ENCODE measurements at regions not wholly inside any gene's neighbourhood (a gene's known extent, or its start where the extent isn't known, plus 50 kb on each side); places are given as distances from the start of the nearest gene placed in this dataset.

DNA sequence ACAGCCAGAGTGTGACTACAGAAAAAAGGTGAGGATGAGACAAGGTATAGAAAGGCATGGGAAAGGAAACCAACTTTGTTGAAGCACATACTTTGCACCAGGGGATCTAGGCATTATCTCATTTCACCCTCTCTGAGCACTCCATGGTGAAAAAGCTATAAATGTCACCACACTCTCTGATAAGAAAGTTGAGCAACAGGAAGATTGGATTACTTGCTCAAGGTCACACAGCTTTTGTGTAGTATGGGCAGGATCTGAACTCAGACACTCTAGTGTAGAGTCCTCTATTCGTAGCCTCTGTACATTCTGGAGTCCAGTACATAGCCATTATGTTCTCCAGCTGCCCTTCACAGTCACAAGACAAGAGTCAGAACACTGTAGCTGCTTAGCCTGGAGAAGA is 163.4 kb upstream of the SEMA6D start:
- no peak for DNase-seq

DNA sequence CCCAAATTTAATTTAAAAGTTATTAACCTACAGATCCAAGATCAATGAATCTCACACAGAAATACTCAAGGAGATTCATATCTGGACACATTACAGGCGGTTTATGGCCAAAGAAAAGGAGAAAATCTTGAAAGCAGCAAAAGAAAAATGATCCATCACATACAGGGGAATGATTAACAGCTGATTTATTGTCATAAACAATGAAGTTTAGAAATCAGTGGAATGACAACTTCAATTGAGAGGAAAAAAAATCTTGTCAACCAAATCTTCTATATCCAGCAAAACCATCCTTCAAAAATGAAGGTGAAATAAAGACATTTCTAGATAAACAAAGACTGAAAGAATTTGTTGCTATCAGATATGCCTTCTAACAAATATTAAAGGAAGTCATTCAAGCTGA is 156.2 kb upstream of the SEMA6D start:
- no peak for DNase-seq

DNA sequence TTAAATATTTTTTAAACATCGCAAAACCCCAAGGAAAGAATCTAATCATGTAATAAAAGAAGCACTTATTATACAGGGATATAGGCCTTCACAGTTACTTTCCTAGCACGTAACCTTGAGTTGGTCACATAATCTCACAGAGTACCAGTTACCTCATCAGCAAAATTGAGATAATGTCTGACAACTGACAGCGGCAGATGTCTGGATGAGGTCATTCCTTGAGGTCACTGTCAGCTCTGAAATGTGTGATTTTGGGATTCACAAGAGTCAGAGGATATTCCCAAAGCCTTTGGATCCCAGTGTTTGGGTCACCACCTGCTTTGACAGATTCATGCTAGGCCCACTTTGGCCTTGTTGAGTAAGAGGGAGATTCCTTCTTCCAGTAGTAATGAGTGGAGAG is 151.4 kb upstream of the SEMA6D start:
- DNase-seq: no peak

DNA sequence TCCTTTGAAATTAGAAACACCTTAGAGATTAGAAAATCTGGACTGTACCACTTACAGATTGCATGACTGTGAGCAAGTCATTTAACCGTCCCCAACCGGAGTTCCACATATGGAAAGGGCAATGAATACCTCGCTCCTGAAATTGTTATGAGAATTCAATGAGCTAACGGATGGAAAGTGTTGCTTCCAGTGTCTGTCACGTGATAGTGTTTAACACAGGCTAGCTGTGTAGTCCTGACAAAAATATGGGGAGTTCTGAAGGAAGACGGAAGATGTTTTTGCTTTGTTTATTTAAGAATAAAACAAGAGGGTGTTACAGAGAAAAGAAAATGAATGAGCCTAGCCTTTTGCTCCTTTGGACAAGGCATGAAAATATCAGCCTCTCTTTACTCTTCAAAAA is 150.7 kb upstream of the SEMA6D start:
- no peak for DNase-seq

DNA sequence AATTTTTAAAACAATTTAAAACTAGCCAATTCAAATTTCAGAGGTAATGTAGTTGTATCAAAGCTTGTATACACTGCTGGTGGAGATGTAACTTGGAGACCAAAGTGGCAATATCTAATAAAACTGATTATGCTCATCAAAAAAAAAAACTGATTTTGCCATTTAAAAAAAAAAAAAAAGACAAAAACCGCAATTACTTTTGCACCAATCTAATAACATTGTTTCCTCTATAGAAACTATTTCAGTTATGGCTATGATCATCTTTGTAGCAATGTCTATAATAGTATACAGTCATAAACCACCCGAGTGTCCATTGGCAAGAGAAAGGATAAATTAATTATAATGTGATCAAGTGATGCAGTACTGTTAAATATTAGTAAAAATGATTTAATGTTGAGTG is 149.3 kb upstream of the SEMA6D start:
- DNase-seq: no peak

DNA sequence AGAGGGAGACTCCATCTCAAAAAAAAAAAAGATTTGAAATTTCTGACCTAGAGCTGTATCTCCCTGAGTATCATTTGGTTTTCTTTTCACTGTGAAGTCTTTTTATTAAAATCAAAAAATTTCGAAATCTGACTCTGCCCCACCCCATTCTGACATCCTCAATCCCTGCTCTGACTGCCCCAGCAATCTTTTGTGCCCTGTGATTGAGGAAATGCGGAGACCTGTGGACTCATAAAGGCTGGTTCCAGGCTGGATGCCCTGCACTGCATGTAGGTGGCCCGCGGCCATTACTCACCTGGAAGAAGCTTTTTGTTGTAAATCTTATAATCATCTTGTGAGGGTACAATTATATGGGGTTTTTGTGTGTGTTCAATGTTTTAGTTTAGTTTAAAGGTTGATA is 147.3 kb upstream of the SEMA6D start:
- no peak for DNase-seq

DNA sequence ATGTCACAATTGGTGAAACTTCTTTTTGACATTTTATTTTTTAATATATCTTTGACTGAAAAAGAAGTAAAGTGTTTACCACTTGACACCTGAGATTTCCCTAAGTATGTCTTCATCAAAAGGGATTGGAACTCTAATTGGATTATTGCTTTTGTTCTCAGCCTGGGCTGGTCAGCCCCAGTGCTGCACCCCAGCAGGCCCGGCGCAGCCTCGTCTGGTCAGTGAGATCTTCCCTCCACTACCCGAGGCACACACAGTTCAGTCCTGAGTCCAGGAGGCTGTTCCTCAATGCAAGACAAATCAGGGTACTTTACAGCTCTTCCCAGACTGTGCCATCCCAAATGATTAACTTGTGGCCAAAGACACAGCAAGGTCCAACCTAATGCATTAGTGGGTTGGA is 146.9 kb upstream of the SEMA6D start:
- DNase-seq: no peak

DNA sequence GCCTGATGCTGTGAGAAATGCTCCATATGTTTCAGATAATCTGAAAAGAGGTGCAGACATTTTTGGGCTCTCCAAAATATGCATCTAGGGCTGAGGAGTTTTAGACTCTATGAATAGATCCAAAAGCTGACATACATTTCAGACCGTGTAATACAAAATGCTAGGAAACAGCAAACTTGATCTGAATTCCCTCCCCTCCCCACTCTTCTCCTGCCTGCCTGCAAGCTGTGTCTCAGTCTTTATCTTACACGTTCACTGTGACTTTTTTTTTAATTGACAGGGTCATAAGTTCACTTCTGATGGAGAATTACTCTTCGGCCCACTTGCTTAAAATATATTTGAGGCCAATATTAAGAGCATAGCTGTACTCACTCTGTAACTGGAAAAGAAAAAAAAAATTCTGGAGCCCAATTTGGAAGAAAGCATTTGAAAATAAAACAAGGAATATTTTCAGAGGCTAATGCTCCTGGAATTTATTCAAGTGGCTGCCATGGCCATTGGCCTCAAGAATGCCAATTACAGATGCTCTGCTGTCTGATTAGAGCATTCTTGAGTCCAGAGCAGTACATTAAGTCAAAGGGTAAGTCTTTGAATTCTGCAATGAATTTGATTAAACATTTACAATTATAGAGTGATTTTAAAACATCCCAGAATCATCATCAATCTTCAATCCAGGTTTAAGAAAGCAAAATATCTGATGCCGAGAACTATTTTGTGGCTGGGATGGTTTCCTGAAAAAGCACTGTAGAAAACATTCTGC is 146.2 kb upstream of the SEMA6D start:
- DNase-seq: no peak

DNA sequence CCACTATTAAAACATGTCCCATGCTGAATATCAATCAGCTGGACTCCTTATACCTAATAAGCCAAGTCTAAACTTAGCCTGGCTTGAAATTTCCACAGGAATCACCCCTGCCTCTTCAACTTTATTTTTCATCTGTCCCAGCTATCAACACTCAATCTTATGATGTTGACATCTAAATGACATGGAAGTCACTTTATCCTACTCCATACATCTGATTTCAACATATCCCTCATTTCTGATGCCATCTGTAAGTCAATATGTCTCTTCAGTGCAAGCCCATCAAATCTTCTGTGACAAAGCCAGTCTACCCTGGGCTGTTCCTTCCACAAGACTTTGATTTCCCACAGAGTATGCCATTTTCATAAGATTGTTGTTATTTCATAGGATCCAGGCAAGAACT is 143.6 kb upstream of the SEMA6D start:
- no peak for DNase-seq

DNA sequence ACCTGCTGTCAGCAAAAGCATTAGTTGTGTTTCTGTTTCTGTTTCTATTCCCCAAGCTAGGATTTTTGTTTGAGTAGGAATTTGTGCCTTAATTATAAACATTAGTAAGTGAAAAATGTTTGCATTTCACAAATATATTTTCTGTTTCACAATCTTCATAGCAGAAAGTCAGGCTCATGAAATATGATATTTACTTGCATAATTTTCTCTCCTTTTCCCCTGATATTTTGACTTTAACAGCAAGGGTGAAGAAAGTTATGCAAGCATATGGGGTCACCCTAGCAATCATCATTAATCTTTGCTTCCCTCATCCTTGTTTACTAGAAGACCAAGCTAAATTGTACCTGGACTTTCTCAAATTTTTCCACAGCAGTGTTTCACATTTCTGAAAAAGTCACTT is 140.3 kb upstream of the SEMA6D start:
- DNase-seq: no peak

DNA sequence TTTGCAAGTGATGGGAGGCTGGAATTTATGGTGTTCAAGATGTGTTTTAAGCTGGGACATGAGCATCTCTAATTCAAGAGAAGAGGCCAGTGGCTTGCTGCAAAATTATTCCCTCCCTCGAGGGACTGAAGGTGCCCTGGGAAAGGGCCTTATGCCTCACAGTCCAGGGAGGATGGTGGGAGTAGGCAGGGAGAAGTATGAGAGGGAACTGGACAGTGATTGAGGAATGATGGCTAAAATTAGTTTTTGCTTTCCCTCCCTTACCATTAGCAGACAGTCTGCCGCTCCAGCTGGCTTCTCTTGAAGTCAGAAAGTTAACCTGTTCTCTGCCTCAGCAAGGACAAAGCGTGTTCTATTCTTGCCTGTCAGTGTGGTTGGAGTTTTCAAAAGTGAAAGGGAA is 139.8 kb upstream of the SEMA6D start:
- DNase-seq: no peak

DNA sequence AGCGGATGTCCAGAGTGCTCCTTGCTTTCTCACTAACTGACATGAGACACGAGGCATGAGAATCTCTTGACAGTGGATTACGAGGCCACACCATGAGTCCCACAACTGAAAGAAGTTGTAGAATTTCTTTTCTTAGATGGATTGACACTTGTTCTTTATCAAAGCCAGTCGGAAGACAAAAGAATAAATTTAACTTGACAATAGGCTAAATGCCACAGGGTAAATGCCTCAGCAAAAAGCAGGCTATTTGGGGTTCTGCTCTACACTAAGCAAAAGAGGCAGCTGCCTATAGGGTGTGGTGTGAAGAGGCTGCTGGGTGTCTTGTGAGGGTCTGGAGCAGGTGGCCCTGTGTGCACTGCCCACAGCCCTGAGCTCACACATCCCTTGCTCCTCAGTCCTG is 135.1 kb upstream of the SEMA6D start:
- no peak for DNase-seq

DNA sequence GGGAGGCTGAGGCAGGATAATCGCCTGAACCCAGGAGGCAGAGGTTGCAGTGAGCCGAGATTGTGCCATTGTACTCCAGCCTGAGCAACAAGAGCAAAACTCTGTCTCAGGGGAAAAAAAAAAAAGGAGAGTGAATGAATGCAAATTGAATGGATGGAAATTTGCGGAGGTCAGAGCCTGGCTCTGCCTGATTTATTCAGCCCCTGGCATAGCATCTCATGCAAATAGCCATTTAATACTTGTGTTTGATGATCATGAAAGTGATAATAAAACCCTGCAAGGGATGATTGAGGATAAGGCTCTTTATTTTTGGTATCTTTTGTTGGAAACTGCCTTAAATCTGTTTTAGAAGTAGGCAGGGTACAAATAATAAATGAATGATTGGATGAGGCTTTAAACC is 133.0 kb upstream of the SEMA6D start:
- no peak for DNase-seq

DNA sequence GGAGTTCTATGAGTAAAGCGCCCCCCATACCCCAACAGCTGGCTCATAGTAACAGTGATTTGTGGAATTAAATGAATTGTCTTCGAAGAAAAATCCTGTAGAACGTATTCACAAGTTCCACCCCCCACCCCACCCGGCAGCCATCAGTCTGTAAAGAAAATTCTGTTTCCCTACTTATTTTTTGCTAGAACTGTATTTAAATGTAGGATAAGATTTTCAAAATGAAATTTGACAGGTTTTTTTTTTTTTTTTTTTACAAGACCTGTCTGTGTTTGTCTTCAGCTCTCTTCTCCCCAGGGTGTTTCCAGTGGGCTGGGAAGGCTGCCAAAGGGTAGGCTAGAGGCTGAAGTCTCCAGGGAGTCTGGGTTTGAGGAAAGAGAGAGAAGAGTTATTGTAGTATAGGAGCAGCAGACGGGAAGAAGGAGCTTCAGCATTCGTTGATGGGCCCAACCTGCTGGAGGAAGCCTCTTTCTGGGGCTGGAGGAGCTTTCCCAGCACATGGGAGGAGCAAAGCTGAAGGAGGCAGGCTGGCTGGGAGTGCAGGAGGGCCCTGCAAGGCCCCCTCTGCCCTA is 130.6 kb upstream of the SEMA6D start:
- no peak for DNase-seq

DNA sequence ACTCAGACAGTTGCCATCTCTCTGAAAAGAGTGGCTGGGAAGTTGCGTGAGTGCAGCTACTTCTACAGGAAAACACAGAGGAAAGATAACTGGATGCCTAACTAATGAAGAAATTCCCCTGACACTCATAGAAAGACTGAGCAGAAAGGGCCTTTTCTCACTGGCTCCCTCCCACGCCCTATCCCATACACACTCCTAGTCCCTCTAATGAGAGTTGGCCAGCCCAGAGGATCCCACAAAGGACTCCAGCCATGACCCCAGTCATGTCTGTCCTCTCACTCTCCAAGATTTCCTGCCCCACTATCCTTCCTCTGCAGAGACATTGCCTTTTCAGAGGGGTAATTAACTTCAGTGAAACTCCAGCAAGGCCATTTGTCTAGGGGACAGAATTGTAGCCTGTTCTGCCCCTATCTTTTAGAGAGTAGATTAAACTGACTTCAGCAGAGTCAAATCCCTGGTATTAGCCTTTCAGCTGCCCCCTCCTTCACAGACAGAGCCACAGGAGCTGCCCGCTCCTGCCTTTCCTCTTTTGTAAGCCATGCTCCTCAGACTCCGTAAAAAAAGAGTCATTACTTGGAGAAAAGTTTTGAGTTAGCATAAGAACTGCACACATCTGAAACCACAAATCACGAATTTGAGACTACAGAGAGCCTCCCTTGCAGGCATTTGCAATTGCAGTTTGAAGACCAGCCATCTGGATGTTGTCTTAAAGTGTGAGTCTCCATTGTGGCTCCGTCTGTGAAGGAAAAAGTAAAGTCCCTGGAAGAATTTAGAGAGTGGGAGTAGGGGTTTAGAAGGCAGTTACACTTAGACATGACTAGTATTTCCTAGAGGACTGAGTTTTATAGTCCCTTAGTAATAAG is 129.1 kb upstream of the SEMA6D start:
- DNase-seq: no peak

DNA sequence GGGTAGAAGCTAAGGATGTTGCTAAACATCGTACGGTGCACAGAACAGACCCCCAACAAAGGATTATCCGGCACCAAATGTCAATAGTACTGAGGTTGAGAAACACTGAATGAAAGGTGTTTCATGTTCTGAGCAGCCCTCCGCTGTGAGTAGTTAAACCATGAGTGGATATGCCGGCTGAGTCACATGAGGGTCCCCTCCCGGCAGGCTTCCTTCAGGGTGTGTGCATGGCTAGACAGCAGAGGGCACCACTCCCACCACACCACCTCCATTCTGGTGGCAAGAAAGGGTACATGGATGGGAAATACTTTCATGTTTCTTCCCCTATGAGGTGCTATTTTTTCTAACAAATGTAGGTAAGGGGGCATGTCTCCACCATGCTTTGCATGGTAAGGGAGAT is 128.3 kb upstream of the SEMA6D start:
- no peak for DNase-seq

DNA sequence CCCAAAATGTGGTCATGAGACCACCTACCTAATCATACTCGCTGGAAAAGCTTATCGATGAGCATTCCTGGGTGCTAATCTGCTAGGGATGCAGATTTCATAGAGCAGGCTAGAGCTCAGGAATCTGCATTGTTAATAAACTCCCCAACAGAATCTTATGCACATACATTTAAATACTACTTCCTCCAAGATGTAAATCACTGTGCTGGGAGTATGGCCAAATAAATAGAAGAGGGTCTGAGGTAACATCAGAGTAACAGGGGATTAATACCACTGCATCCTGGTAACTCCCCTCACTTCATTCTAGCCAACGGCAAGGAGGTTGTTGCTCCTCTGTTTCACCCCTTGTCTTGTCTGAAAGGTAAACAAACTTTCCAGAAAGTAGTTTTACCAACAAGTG is 118.3 kb upstream of the SEMA6D start:
- no peak for DNase-seq

DNA sequence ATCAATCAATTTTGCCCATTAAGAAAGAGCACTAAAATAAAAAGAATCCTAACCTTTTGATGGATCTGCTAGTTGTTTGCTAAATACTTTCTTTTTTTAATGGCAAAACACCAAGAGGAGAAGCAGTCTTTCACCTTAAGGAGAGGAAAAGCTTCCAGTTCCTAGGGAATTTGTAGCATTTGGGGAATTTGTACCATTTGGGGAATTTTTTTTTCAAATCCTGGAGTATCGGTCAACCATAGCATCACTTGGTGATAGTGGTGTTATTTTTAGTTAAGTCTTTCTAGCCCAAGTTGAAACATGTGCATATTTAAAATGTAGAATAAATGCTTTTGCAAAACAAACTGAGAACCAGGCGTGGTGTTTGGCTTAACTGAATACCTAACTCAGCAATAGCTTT is 117.5 kb upstream of the SEMA6D start:
- no peak for DNase-seq

DNA sequence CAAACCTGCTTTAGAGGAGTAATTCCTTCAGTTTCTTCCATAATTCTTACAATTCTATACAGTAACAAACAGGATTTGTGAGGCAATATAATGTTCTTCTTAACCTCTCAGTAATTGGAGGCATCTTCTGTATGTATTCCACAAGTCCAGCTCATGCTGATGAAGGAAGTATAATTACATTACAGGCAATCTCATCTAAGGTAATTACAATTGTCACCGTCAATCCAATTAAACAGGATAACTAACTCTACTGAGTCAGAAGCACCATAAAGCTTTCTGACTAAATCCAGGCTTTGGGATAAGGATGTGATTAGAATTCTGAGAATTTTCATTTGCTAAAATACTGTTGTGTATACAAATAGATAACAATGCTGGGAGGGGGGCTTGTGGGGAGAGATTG is 115.2 kb upstream of the SEMA6D start:
- no peak for DNase-seq

DNA sequence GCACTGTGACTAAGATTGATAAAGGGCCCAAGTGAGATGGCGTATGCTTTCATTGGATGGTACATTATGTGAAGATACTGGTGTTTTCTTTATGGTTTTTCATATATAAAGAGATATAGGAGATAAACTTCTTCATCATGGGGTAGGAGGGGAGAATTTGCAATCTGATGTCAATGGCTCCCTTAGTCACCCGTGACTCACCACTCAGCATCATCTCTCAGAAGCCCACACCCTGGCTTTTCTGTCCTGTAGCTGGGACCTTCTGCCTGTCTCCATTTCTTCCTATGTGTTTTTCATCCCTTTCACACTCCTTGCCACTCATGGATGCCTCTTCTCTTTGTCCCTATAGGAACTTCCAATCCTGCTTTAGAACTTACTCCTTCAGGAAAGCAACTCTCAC is 114.3 kb upstream of the SEMA6D start:
- DNase-seq: no peak

DNA sequence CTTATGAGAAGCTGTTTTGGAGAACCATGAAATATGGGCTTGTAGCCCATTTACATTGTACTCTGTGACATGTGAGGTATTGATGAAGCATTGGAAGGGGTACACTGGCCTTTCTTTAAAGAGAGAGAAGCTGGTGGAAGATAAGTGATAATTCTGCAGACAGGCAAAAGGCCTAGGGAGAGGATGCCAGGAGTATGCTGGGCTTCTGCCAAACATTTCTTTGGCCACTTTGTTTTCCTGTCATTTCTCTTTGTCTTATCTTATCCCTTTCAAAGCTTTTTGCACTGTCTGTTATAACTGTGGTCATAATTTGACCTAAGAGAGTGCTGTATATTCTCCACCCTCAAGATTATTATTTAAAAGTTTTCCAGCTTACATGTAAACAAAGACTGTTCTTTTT is 109.6 kb upstream of the SEMA6D start:
- no peak for DNase-seq

DNA sequence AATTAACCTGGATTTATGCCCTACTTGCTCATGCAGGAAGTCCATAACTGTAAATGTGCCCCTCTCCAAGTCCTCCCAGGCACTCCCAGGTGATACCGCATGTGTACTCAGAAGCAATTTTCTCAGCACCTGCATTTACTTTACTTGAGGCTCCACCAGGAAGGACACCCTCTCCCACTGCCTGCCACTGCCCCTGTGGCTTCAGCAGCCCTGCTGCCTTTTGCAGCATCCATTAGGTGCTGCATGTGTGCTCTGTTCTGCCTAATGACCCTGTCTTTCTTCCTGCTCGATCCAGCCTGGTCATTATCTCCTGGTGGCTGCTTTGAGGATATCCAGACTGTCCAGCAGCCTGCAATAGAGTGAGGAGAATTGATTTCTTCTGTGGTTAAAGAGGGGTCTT is 107.6 kb upstream of the SEMA6D start:
- DNase-seq: no peak

DNA sequence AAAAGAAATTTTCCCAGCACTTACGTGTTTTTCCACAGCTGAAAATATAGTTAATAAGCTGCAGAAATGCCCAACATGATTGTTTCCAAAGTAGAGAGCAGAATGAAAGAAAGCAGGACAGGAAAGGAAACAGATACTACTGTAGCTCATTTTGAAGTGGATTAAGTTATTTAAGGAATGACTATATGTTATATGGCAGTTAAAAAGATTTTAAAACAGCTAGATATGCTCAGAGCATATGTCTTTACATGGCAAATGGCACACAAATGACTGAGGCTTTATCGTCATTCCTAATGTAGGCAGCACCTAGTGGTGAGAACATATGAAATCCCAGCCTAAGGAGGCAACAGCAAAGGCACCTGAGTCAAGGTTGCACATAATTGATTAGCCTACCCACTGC is 106.6 kb upstream of the SEMA6D start:
- no peak for DNase-seq

DNA sequence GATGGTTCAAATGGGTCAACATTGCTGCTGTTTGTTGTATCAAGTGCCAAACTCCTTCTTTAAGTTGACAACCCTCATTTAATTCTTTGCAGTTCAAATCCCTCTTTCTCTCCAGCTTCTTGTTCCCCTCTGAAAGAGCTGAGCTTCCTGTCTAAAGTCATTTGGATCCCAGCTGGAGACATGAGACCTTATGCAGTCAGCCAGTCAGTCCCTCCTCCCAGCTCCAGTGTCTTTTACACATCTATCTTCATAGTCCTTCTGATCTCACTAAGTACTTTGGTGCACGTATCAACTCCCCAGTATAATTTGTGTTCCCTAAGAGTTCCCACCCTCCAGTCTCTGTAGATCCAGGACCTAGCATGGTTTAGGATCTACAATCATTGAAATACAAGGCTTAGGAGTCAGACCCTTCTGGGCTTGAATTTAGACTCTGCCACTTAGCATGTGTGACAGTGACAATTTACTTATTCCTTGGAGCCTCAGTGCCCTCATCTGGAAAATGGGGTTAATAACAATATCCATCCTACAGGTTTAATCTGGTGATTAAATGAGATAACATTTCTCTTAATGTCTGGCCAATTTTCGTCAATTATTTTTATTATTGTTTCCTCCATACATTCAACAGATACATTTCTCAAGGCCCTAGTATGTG is 102.8 kb upstream of the SEMA6D start:
- DNase-seq: no peak

All from right forelimb (tissue), 1 donor.